Central memory CD4-positive, alpha-beta T cell (primary cell): ENCODE measurements at regions not wholly inside any gene's neighbourhood (a gene's known extent, or its start where the extent isn't known, plus 50 kb on each side); places are given as distances from the start of the nearest gene placed in this dataset.

Source experiments
- DNase-seq: peaks from one replicate; pipeline ENCODE4 v3.0.0; 2022

GRCh38 chr9:38224941-38225340 lies 155.9 kb upstream of the SHB start:
- no peak for DNase-seq

- no peak for DNase-seq
Observed at GRCh38 chr9:38216572-38216971, 147.5 kb upstream of the SHB start.

- DNase-seq, result no peak
Observed at GRCh38 chr9:38215465-38215864, 146.4 kb upstream of the SHB start.

- no peak for DNase-seq
Observed at GRCh38 chr9:38214432-38214831, 145.4 kb upstream of the SHB start.

GRCh38 chr9:38213631-38214299 lies 144.7 kb upstream of the SHB start:
- DNase-seq, result no peak

- DNase-seq, result no peak
Observed at GRCh38 chr9:38212016-38212415, 143.0 kb upstream of the SHB start.

- DNase-seq, result no peak
Observed at GRCh38 chr9:38211002-38211401, 142.0 kb upstream of the SHB start.

GRCh38 chr9:38208206-38208901 lies 139.3 kb upstream of the SHB start:
- no peak for DNase-seq

GRCh38 chr9:38207247-38207778 lies 138.3 kb upstream of the SHB start:
- no peak for DNase-seq

- DNase-seq, result no peak
Observed at GRCh38 chr9:38205279-38205678, 136.3 kb upstream of the SHB start.

GRCh38 chr9:38202336-38202938 lies 133.4 kb upstream of the SHB start:
- no peak for DNase-seq

GRCh38 chr9:38201844-38202243 lies 132.8 kb upstream of the SHB start:
- DNase-seq, result no peak

GRCh38 chr9:38200431-38200830 lies 131.4 kb upstream of the SHB start:
- DNase-seq, result no peak

- DNase-seq, result no peak
Observed at GRCh38 chr9:38198140-38198539, 129.1 kb upstream of the SHB start.

- DNase-seq, result no peak
Observed at GRCh38 chr9:38196714-38197113, 127.7 kb upstream of the SHB start.

GRCh38 chr9:38195737-38196161 lies 126.7 kb upstream of the SHB start:
- no peak for DNase-seq

- DNase-seq, result no peak
Observed at GRCh38 chr9:38194870-38195269, 125.8 kb upstream of the SHB start.

GRCh38 chr9:38192731-38193265 lies 123.8 kb upstream of the SHB start:
- DNase-seq, result no peak

GRCh38 chr9:38186404-38187115 lies 117.5 kb upstream of the SHB start:
- no peak for DNase-seq

GRCh38 chr9:38185647-38186403 lies 116.8 kb upstream of the SHB start:
- no peak for DNase-seq

- no peak for DNase-seq
Observed at GRCh38 chr9:38183994-38184568, 115.1 kb upstream of the SHB start.

GRCh38 chr9:38182321-38182720 lies 113.3 kb upstream of the SHB start:
- no peak for DNase-seq
